Lower lobe of right lung (tissue), 2 donors: ENCODE measurements at regions not wholly inside any gene's neighbourhood (a gene's known extent, or its start where the extent isn't known, plus 50 kb on each side); places are given as distances from the start of the nearest gene placed in this dataset.

Source experiments
- ATAC-seq, 2 donors: fragments of 200-7000 bp; cut with Tn5 transposase; one replicate each; pipeline ENCODE4 v1.9.1; 2020 to 2022; ENCODE audit warnings: mild to moderate bottlenecking in 2 of 2, moderate library complexity in 2 of 2
- DNase-seq: peaks from one replicate; pipeline ENCODE4 v3.0.0-alpha.2; 2020
- H3K27ac ChIP-seq: fragments of 200-600 bp; one replicate; pipeline ENCODE4 v1.8.0; 2022
- H3K27me3 ChIP-seq: fragments of 200-600 bp; one replicate; pipeline ENCODE4 v1.8.0; 2022; ENCODE audit warnings: low read depth
- H3K36me3 ChIP-seq: fragments of 200-600 bp; one replicate; pipeline ENCODE4 v1.8.0; 2022; ENCODE audit warnings: mild to moderate bottlenecking
- H3K4me1 ChIP-seq: fragments of 200-600 bp; one replicate; pipeline ENCODE4 v1.8.0; 2022
- H3K4me3 ChIP-seq: fragments of 200-600 bp; one replicate; pipeline ENCODE4 v1.8.0; 2022; ENCODE audit warnings: mild to moderate bottlenecking
- H3K9me3 ChIP-seq: fragments of 200-600 bp; one replicate; pipeline ENCODE4 v1.8.0; 2022
- CTCF ChIP-seq: fragments of 200-600 bp; IDR thresholded peaks from one replicate; pipeline ENCODE4 v1.8.0; 2022; ENCODE audit warnings: antibody characterized with exemption, mild to moderate bottlenecking
- intact Hi-C: fragments of 100-400 bp; cut with DNase I; formaldehyde crosslinking; loops from one replicate; pipeline ENCODE4 v1.11.0; 2022
- donor health status: DM: no; HTN: yes; CAD: no; lungs with severe emphysema.

DNA sequence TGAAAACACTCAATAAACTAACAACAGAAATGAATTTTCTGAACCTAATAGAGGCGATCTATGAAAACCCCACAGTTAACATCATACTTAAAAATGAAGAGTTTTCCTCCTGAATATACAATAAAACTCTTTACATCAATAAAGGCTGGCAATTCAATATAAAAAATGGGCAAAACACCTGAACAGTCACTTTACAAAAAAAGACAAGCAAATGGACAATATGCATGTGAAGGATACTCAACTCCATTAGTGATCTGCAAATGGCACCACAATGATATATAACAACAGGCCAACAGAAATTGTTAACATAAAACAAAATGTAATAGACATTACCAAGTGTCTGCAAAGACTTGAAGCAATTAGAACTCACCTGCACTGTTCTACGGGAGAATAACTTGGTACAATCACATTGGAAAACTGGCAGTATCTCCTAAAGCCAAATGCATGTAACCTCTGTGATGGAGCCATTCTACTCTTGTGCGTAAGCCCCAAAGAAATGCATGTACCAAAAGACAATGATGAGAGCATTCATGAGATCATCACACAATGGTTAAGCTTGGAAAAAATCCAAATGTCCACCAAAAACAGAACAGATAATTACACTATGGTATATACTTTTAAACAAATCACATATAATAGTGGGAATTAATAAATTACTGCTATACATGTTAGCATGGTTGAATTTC is 433.4 kb upstream of the MAF start:
- intact Hi-C loops, result no loop called here
- Histone ChIP-seq H3K27me3 (no peaks in the 10 kb centered on the region), H3K9me3 (no peaks in the 10 kb centered on the region), H3K36me3 (no peaks in the 10 kb centered on the region), H3K27ac (no peak overlapping the region), H3K4me1 (no peaks in the 10 kb centered on the region), H3K4me3 (no peak overlapping the region)
- no peak for DNase-seq
- ATAC-seq, result no peak
- no peak for TF ChIP-seq CTCF

DNA sequence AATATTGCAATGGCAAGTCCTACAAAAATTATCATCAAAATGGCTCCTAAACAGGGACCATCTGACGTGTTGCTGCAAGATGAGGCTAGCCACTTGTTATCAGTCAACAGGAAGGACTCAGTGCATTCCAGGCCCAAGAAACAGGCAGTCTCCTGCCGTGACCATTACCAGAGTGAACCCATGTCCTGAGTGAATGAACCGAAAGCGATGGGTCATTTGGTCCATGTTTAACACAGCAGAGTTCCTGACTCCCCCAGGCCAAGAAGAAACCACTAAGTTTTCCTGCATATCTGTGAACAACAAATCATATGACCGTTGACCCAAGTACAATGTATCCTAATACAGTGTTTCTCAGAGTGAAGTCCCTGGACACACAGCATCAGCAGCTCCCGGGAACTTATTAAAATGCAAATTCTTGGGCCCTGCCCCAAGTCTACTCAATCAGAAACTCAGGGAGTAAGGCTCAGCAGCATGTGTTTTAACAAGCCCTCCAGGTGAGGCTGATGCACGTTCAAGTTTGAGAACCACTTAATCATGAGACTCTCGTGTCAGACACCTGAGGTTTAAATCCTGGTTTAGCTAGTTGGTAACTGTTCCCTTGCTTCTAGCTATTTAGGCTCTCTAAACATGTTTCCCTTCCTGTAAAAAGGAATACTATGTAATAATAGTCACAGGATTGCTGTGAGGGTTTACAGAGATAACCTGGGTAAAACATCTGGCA is 429.4 kb upstream of the MAF start:
- Histone ChIP-seq H3K27ac (no peak overlapping the region), H3K4me3 (no peak overlapping the region), H3K36me3 (no peaks in the 10 kb centered on the region), H3K4me1 (peaks cover 7% of the 10 kb centered on the region), H3K9me3 (no peaks in the 10 kb centered on the region), H3K27me3 (no peaks in the 10 kb centered on the region)
- no peak for ATAC-seq
- intact Hi-C loops, result no loop called here
- DNase-seq, result no peak
- no peak for TF ChIP-seq CTCF

DNA sequence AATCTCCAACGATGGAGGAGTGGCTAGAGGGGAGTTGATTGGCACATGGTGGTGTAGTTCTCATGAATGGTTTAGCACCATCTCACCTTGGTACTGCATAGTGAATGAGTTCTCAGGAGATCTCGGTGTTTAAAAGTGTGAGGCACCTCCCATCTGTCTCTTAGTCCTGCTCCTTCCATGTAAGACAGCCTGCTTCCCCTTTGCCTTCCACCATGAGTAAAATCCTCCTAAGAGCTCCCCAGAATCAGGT is 428.8 kb upstream of the MAF start:
- ATAC-seq, result no peak
- no peak for DNase-seq
- Histone ChIP-seq H3K27me3 (no peaks in the 10 kb centered on the region), H3K36me3 (no peaks in the 10 kb centered on the region), H3K4me1 (peaks cover 7% of the 10 kb centered on the region), H3K27ac (no peak overlapping the region), H3K9me3 (no peaks in the 10 kb centered on the region), H3K4me3 (no peak overlapping the region)
- intact Hi-C loops, result no loop called here
- no peak for TF ChIP-seq CTCF

DNA sequence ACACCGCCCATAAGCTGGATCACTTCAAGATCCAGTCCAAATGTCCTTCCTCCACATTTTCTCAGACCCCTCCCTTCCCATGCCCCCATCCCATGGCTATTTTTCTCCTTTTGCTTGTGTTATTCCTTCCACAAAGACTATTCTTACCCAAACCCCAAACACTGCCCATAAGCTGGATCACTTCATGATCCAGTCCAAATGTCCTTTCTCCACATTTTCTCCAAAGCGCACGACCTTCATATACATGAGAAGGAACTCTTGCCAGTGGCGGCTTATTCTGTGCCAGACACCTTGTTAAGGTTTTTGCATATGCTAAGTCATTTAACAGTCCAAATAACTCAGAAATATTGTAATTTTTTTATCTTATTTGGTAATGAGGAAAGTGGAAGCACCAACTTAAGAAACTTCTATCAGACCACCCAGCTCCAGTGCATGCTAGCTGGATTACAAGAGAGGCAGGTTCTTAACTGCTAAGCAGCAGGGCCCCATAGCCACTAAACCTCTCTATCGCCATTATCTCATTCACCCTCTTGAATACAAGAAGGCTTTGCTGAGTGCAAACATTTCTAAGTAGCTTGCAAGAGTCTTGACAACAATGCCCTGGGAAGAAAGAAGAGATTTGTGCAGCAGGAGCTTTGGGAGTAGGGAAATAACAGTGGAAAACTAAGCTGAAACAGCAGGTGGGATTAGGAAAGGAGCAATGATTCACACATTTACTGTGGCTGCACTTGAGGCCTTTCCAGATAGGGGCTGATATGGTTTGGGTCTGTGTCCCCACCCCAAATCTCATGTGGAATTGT is 428.2 kb upstream of the MAF start:
- DNase-seq, result no peak
- no peak overlapping the region for H3K27ac ChIP-seq
- no peaks in the 10 kb centered on the region for H3K27me3 ChIP-seq
- H3K9me3 ChIP-seq, result no peaks in the 10 kb centered on the region
- no peak overlapping the region for H3K4me3 ChIP-seq
- no peak for TF ChIP-seq CTCF
- H3K4me1 ChIP-seq, result peaks cover 7% of the 10 kb centered on the region
- peak; percentile 43 to 54 for ATAC-seq
- intact Hi-C loops, result no loop called here
- no peaks in the 10 kb centered on the region for H3K36me3 ChIP-seq

- H3K4me1 ChIP-seq, result peaks cover 7% of the 10 kb centered on the region
- intact Hi-C loops, result no loop called here
- H3K27me3 ChIP-seq, result no peaks in the 10 kb centered on the region
- TF ChIP-seq CTCF, result no peak
- H3K9me3 ChIP-seq, result no peaks in the 10 kb centered on the region
- peak; percentile 49 for DNase-seq
- H3K4me3 ChIP-seq, result no peak overlapping the region
- no peaks in the 10 kb centered on the region for H3K36me3 ChIP-seq
- peak; percentile 80 to 86 for ATAC-seq
- no peak overlapping the region for H3K27ac ChIP-seq
Observed at GRCh38 chr16:80027007-80027965, 426.7 kb upstream of the MAF start.
